CD4-positive, alpha-beta T cell (primary cell): ENCODE measurements at regions not wholly inside any gene's neighbourhood (a gene's known extent, or its start where the extent isn't known, plus 50 kb on each side); places are given as distances from the start of the nearest gene placed in this dataset.

Experiments used
- ATAC-seq: fragments of 200-7000 bp; cut with Tn5 transposase; one replicate; pipeline ENCODE4 v1.10.0; 2022; ENCODE audit warnings: mild to moderate bottlenecking; ENCODE audit not compliant: poor library complexity
- CTCF ChIA-PET: fragments of 350-600 bp; sonication (Branson Sonifier 250); formaldehyde crosslinking; loops from one replicate; lab custom pipeline; 2021; ENCODE audit warnings: antibody characterized with exemption, inconsistent platforms; lab: Charles Lee
- POLR2A ChIA-PET: fragments of 350-600 bp; sonication (Branson Sonifier 250); formaldehyde crosslinking; loops from one replicate; lab custom pipeline; 2021; ENCODE audit warnings: antibody characterized with exemption, inconsistent platforms; lab: Charles Lee
- DNase-seq, 14 experiments: peaks; one replicate each; pipeline ENCODE4 v3.0.0-alpha.2; 2013 to 2020; ENCODE audit warnings: mixed read lengths in 2 of 14
- H3K27ac ChIP-seq, 2 donors: one replicate each; pipeline versions ENCODE4 v1.5.1 to v1.7.0; 2013; ENCODE audit warnings: low read length in 2 of 2, low read depth in 1 of 2, mild to moderate bottlenecking in 1 of 2
- H3K27me3 ChIP-seq, 2 experiments: 1 replicate in 1 of 2; 2 replicates in 1 of 2; pipeline versions ENCODE4 v1.6.1 to v1.7.0; 2013; ENCODE audit warnings: low read length in 2 of 2, control low read depth in 1 of 2, mild to moderate bottlenecking in 1 of 2, moderate library complexity in 1 of 2; ENCODE audit not compliant: insufficient read depth in 2 of 2, control insufficient read depth in 1 of 2
- H3K36me3 ChIP-seq: one replicate; pipeline ENCODE4 v1.6.1; 2013; ENCODE audit warnings: low read length, control low read depth; ENCODE audit not compliant: insufficient read depth
- H3K4me1 ChIP-seq: one replicate; pipeline ENCODE4 v1.6.1; 2013; ENCODE audit warnings: low read length, control low read depth; ENCODE audit not compliant: insufficient read depth
- H3K4me3 ChIP-seq: one replicate; pipeline ENCODE4 v1.5.1; 2013; ENCODE audit warnings: mild to moderate bottlenecking, low read length, moderate library complexity
- H3K9me3 ChIP-seq, 2 experiments: 1 replicate in 1 of 2; 2 replicates in 1 of 2; pipeline versions ENCODE4 v1.6.1 to v1.7.0; 2013; ENCODE audit warnings: low read length in 2 of 2, mild to moderate bottlenecking in 2 of 2, control low read depth in 1 of 2, moderate library complexity in 1 of 2; ENCODE audit not compliant: control insufficient read depth in 1 of 2, insufficient read depth in 1 of 2
- H3K27ac Mint-ChIP-seq: one replicate; pipeline ENCODE4 v1.8.0; 2020; ENCODE audit warnings: mixed read lengths
- H3K27me3 Mint-ChIP-seq: one replicate; pipeline ENCODE4 v1.8.0; 2021; ENCODE audit warnings: mixed read lengths
- H3K36me3 Mint-ChIP-seq: one replicate; pipeline ENCODE4 v1.8.0; 2021; ENCODE audit warnings: low read depth, mixed read lengths
- H3K4me1 Mint-ChIP-seq: one replicate; pipeline ENCODE4 v1.8.0; 2021; ENCODE audit warnings: low read depth, mixed read lengths
- H3K4me3 Mint-ChIP-seq: one replicate; pipeline ENCODE4 v1.8.0; 2020; ENCODE audit warnings: mild to moderate bottlenecking, mixed read lengths
- H3K9me3 Mint-ChIP-seq: one replicate; pipeline ENCODE4 v1.8.0; 2020; ENCODE audit warnings: mixed read lengths
- intact Hi-C, 2 experiments: fragments of 100-400 bp; cut with DNase I in 1 of 2; cut with micrococcal nuclease in 1 of 2; formaldehyde crosslinking; loops; one replicate each; pipeline versions ENCODE4 v1.15.1 to v1.9.0; 2023 to 2025; cut with DNase I, micrococcal nuclease
- TF ChIP-seq, protein P1 (sequence below): fragments of 200-600 bp; IDR thresholded peaks from one replicate; pipeline ENCODE4 v1.8.0; 2022; ENCODE audit warnings: antibody characterized with exemption, mild to moderate bottlenecking

GRCh38 chr2:121159291-121160071 lies 125.5 kb downstream of the TFCP2L1 start:
- H3K36me3 Mint-ChIP-seq: no peaks in the 10 kb centered on the region
- Histone ChIP-seq H3K27ac (no peak overlapping the region), H3K9me3 (peaks cover 32 to 38% of the 10 kb centered on the region in 2 experiments), H3K27me3 (no peaks in the 10 kb centered on the region), H3K4me3 (no peak overlapping the region), H3K36me3 (no peaks in the 10 kb centered on the region), H3K4me1 (no peaks in the 10 kb centered on the region)
- no peak overlapping the region for H3K27ac Mint-ChIP-seq
- H3K9me3 Mint-ChIP-seq: peaks cover 19% of the 10 kb centered on the region
- DNase-seq (no peak), ATAC-seq (no peak)
- no peak overlapping the region for H3K4me3 Mint-ChIP-seq
- POLR2A ChIA-PET: no interaction called here
- intact Hi-C loops: no loop called here
- TF ChIP-seq, protein P1, sequence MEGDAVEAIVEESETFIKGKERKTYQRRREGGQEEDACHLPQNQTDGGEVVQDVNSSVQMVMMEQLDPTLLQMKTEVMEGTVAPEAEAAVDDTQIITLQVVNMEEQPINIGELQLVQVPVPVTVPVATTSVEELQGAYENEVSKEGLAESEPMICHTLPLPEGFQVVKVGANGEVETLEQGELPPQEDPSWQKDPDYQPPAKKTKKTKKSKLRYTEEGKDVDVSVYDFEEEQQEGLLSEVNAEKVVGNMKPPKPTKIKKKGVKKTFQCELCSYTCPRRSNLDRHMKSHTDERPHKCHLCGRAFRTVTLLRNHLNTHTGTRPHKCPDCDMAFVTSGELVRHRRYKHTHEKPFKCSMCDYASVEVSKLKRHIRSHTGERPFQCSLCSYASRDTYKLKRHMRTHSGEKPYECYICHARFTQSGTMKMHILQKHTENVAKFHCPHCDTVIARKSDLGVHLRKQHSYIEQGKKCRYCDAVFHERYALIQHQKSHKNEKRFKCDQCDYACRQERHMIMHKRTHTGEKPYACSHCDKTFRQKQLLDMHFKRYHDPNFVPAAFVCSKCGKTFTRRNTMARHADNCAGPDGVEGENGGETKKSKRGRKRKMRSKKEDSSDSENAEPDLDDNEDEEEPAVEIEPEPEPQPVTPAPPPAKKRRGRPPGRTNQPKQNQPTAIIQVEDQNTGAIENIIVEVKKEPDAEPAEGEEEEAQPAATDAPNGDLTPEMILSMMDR: no peak
- no peaks in the 10 kb centered on the region for H3K27me3 Mint-ChIP-seq
- CTCF ChIA-PET: no interaction called here
- no peaks in the 10 kb centered on the region for H3K4me1 Mint-ChIP-seq

- POLR2A ChIA-PET: no interaction called here
- Mint-ChIP-seq H3K27me3 (no peaks in the 10 kb centered on the region), H3K36me3 (no peaks in the 10 kb centered on the region), H3K4me3 (no peak overlapping the region), H3K9me3 (peaks cover 19% of the 10 kb centered on the region), H3K27ac (no peak overlapping the region), H3K4me1 (no peaks in the 10 kb centered on the region)
- Histone ChIP-seq H3K27ac (no peak overlapping the region), H3K4me1 (no peaks in the 10 kb centered on the region), H3K9me3 (peaks cover 32 to 33% of the 10 kb centered on the region in 2 experiments), H3K27me3 (no peaks in the 10 kb centered on the region), H3K36me3 (no peaks in the 10 kb centered on the region), H3K4me3 (no peak overlapping the region)
- CTCF ChIA-PET: no interaction called here
- TF ChIP-seq, protein P1: no peak
- no peak for ATAC-seq
- intact Hi-C loops: no loop called here
- DNase-seq: no peak
Measured at GRCh38 chr2:121160366-121160765, 124.6 kb downstream of the TFCP2L1 start.

DNA sequence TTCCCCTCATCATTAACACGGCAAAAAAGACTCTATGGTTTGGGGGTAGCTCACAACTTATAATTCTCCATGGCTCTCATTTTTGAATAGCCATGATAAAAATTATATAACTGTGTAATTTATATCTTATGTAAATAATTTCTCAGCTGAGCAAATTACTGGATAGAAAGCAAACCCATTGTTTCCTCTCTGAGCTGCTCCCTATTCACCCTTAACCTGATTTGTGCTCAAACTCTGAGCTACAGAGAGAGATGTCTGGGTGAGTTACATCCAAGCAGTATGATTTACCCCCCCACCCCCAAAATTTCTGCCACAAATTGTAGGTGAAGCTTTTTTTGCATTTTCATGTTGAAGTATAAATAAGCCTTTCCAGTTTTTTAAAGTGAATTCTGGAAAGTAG lies 123.7 kb downstream of the TFCP2L1 start:
- Histone ChIP-seq H3K9me3 (peaks cover 24 to 32% of the 10 kb centered on the region in 2 experiments), H3K36me3 (no peaks in the 10 kb centered on the region), H3K27ac (no peak overlapping the region), H3K27me3 (no peaks in the 10 kb centered on the region), H3K4me3 (no peak overlapping the region), H3K4me1 (no peaks in the 10 kb centered on the region)
- intact Hi-C loops: no loop called here
- Mint-ChIP-seq H3K36me3 (no peaks in the 10 kb centered on the region), H3K27me3 (no peaks in the 10 kb centered on the region), H3K4me3 (no peak overlapping the region), H3K27ac (no peak overlapping the region), H3K4me1 (no peaks in the 10 kb centered on the region), H3K9me3 (peaks cover 19% of the 10 kb centered on the region)
- no peak for ATAC-seq
- DNase-seq: no peak
- TF ChIP-seq, protein P1: no peak
- POLR2A ChIA-PET: no interaction called here
- CTCF ChIA-PET: no interaction called here
